Neural progenitor cell (in vitro differentiated cells): ENCODE measurements at regions not wholly inside any gene's neighbourhood (a gene's known extent, or its start where the extent isn't known, plus 50 kb on each side); places are given as distances from the start of the nearest gene placed in this dataset.

Experiments used
- CTCF ChIP-seq: fragments of 200-600 bp; sonication (generic); IDR thresholded peaks from 2 replicates; pipeline ENCODE4 v1.5.1; 2017; ENCODE audit warnings: antibody characterized with exemption, mild to moderate bottlenecking
- EZH2 ChIP-seq: fragments of 200-600 bp; sonication (generic); IDR thresholded peaks from 2 replicates; pipeline ENCODE4 v1.6.1; 2017; ENCODE audit warnings: antibody characterized with exemption, mild to moderate bottlenecking, moderate library complexity
- EZH2phosphoT487 ChIP-seq: fragments of 200-600 bp; sonication (generic); IDR thresholded peaks from 2 replicates; pipeline ENCODE4 v1.6.1; 2017; ENCODE audit warnings: antibody characterized with exemption

- no peak for TF ChIP-seq CTCF
- no peak for TF ChIP-seq EZH2phosphoT487
- no peak for TF ChIP-seq EZH2
Measured at GRCh38 chr2:59761966-59762365, 791.5 kb downstream of the BCL11A start.
